BE2C (cell line): ENCODE measurements at regions not wholly inside any gene's neighbourhood (a gene's known extent, or its start where the extent isn't known, plus 50 kb on each side); places are given as distances from the start of the nearest gene placed in this dataset.

ENCODE experiments used
- DNase-seq: peaks from one replicate; pipeline ENCODE4 v3.0.0-alpha.2; 2020
- H3K27me3 ChIP-seq: fragments of 250-450 bp; sonication (Bioruptor Pico); 2 replicates; pipeline ENCODE4 v1.5.1; 2020; ENCODE audit warnings: mild to moderate bottlenecking
- H3K36me3 ChIP-seq: fragments of 250-450 bp; sonication (Bioruptor Pico); 2 replicates; pipeline ENCODE4 v1.5.1; 2020; ENCODE audit warnings: mild to moderate bottlenecking
- H3K4me1 ChIP-seq: fragments of 250-450 bp; sonication (Bioruptor Pico); 2 replicates; pipeline ENCODE4 v1.5.1; 2020
- H3K4me3 ChIP-seq: 2 replicates; pipeline ENCODE4 v1.5.1; 2011; ENCODE audit warnings: low read depth, low read length
- H3K9me3 ChIP-seq: fragments of 250-450 bp; sonication (Bioruptor Pico); 2 replicates; pipeline ENCODE4 v1.5.1; 2020
- CTCF ChIP-seq: IDR thresholded peaks from 2 replicates; pipeline ENCODE4 v1.5.1; 2012; ENCODE audit warnings: mild to moderate bottlenecking, low read depth, low read length

- no peaks in the 10 kb centered on the region for H3K9me3 ChIP-seq
- H3K36me3 ChIP-seq: no peaks in the 10 kb centered on the region
- no peaks in the 10 kb centered on the region for H3K4me1 ChIP-seq
- H3K27me3 ChIP-seq: no peaks in the 10 kb centered on the region
- no peak for DNase-seq
- no peak for TF ChIP-seq CTCF
- no peak overlapping the region for H3K4me3 ChIP-seq
Measured at GRCh38 chr14:99001241-99001640, 270.8 kb downstream of the BCL11B start.

GRCh38 chr14:99003646-99004045 is 268.4 kb downstream of the BCL11B start:
- DNase-seq: no peak
- H3K9me3 ChIP-seq: no peaks in the 10 kb centered on the region
- no peak overlapping the region for H3K4me3 ChIP-seq
- no peaks in the 10 kb centered on the region for H3K27me3 ChIP-seq
- H3K4me1 ChIP-seq: no peaks in the 10 kb centered on the region
- TF ChIP-seq CTCF: no peak
- H3K36me3 ChIP-seq: no peaks in the 10 kb centered on the region

GRCh38 chr14:99004112-99004511 is 267.9 kb downstream of the BCL11B start:
- no peak for DNase-seq
- H3K9me3 ChIP-seq: no peaks in the 10 kb centered on the region
- H3K27me3 ChIP-seq: no peaks in the 10 kb centered on the region
- no peaks in the 10 kb centered on the region for H3K36me3 ChIP-seq
- no peak for TF ChIP-seq CTCF
- H3K4me1 ChIP-seq: no peaks in the 10 kb centered on the region
- no peak overlapping the region for H3K4me3 ChIP-seq

- no peak for DNase-seq
- TF ChIP-seq CTCF: no peak
Measured at GRCh38 chr14:99006276-99006675, 265.7 kb downstream of the BCL11B start.

GRCh38 chr14:99007795-99008194 is 264.2 kb downstream of the BCL11B start:
- Histone ChIP-seq H3K4me3 (no peak overlapping the region), H3K36me3 (no peaks in the 10 kb centered on the region), H3K4me1 (no peaks in the 10 kb centered on the region), H3K27me3 (no peaks in the 10 kb centered on the region), H3K9me3 (no peaks in the 10 kb centered on the region)
- no peak for TF ChIP-seq CTCF
- no peak for DNase-seq

More at GRCh38 chr14:99006276-99006675, 265.7 kb downstream of the BCL11B start:
- H3K36me3 ChIP-seq: no peaks in the 10 kb centered on the region
- no peaks in the 10 kb centered on the region for H3K9me3 ChIP-seq
- H3K27me3 ChIP-seq: no peaks in the 10 kb centered on the region
- no peaks in the 10 kb centered on the region for H3K4me1 ChIP-seq
- H3K4me3 ChIP-seq: no peak overlapping the region

- no peak for DNase-seq
- Histone ChIP-seq H3K4me1 (no peaks in the 10 kb centered on the region), H3K27me3 (no peaks in the 10 kb centered on the region), H3K4me3 (no peak overlapping the region), H3K36me3 (no peaks in the 10 kb centered on the region), H3K9me3 (no peaks in the 10 kb centered on the region)
- TF ChIP-seq CTCF: no peak
Measured at GRCh38 chr14:99009871-99010270, 262.1 kb downstream of the BCL11B start.
